ENCODE measurements at regions not wholly inside any gene's neighbourhood (a gene's known extent, or its start where the extent isn't known, plus 50 kb on each side); places are given as distances from the start of the nearest gene placed in this dataset.

DNA sequence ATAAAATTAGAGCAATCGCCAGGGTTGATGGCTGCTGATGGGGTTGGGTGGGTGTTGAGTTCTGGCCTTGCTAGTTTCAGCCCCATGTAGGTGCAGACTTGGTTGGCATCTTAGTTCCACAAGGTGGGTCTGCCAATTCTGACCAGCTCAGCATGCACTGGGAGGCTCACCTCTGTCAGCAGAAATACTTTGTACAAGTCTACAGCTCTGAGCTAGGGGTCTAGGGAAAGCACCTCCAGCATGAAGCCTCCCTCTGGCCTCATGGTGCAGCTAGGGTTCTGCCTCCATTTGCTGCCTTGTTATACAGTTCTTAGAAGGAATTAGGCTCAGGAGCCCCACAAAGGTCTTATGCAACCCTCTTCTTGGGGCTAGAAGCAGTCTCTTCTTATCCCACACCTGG is 278.9 kb upstream of the HDAC4 start:
- WGBS (ENCODE audit: insufficient coverage): 100% methylated on average over 1 of the region's 1 CpG
- no peaks in the 10 kb centered on the region for H4K20me1 ChIP-seq (ENCODE audit: insufficient read depth, low read length)
- peaks cover 23 to 34% (median 27%) of the 10 kb centered on the region in 3 donors for H3K27me3 Mint-ChIP-seq (ENCODE audit: low read depth in 3 of 3)
- H3K4me2 ChIP-seq (replicated peaks; ENCODE audit: extremely low read depth, low read length, poor library complexity, severe bottlenecking): no peak overlapping the region
- peaks cover 14 to 35% of the 10 kb centered on the region in 2 donors for H3K27me3 ChIP-seq (ENCODE audit: control insufficient read depth in 2 of 2, insufficient read depth in 2 of 2, low read length in 2 of 2)
- TF ChIP-seq, protein P1, sequence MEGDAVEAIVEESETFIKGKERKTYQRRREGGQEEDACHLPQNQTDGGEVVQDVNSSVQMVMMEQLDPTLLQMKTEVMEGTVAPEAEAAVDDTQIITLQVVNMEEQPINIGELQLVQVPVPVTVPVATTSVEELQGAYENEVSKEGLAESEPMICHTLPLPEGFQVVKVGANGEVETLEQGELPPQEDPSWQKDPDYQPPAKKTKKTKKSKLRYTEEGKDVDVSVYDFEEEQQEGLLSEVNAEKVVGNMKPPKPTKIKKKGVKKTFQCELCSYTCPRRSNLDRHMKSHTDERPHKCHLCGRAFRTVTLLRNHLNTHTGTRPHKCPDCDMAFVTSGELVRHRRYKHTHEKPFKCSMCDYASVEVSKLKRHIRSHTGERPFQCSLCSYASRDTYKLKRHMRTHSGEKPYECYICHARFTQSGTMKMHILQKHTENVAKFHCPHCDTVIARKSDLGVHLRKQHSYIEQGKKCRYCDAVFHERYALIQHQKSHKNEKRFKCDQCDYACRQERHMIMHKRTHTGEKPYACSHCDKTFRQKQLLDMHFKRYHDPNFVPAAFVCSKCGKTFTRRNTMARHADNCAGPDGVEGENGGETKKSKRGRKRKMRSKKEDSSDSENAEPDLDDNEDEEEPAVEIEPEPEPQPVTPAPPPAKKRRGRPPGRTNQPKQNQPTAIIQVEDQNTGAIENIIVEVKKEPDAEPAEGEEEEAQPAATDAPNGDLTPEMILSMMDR (IDR thresholded peaks at IDR 0.05): no peak
- H3K36me3 Mint-ChIP-seq: no peaks in the 10 kb centered on the region
- no peak overlapping the region for H3K27ac Mint-ChIP-seq
- H3K4me1 ChIP-seq (ENCODE audit: control insufficient read depth in 1 of 2, insufficient read depth in 2 of 2, low read length in 2 of 2): no peaks in the 10 kb centered on the region
- H3K79me2 ChIP-seq (ENCODE audit: insufficient read depth, low read length): no peaks in the 10 kb centered on the region
- H3K27ac ChIP-seq (ENCODE audit: low read depth in 1 of 2, low read length in 2 of 2): no peak overlapping the region
- DNase-seq: no peak
- H3K9me3 ChIP-seq (replicated peaks in 1 of 2; ENCODE audit: control insufficient read depth in 1 of 2, insufficient read depth in 1 of 2, low read length in 2 of 2): no peaks in the 10 kb centered on the region
- intact Hi-C loops (cut with micrococcal nuclease): no loop called here
- H3K4me1 Mint-ChIP-seq: peaks cover 3% of the 10 kb centered on the region
- H3K9ac ChIP-seq (ENCODE audit: insufficient read depth, low read length, poor library complexity, severe bottlenecking): no peak overlapping the region
- H3K36me3 ChIP-seq (replicated peaks in 1 of 2; ENCODE audit: control insufficient read depth in 1 of 2, insufficient read depth in 2 of 2, low read length in 2 of 2): no peaks in the 10 kb centered on the region
- H2AFZ ChIP-seq (ENCODE audit: insufficient read depth, low read depth, low read length, poor library complexity, severe bottlenecking): no peak overlapping the region
- no peak overlapping the region for H3K4me3 Mint-ChIP-seq
- no peak overlapping the region for H3K4me3 ChIP-seq (replicated peaks in 1 of 3; ENCODE audit: low read depth in 2 of 3, low read length in 3 of 3)
- peaks cover 0 to 18% (median 7%) of the 10 kb centered on the region in 7 donors for H3K9me3 Mint-ChIP-seq

- 98% methylated on average over 22 of the region's 22 CpGs for WGBS (ENCODE audit: insufficient coverage)
- peaks cover 16 to 27% (median 21%) of the 10 kb centered on the region in 3 donors for H3K27me3 Mint-ChIP-seq (ENCODE audit: low read depth in 3 of 3)
- no peak overlapping the region for H3K4me3 Mint-ChIP-seq
- Histone ChIP-seq H2AFZ (ENCODE audit: insufficient read depth, low read depth, low read length, poor library complexity, severe bottlenecking) (no peak overlapping the region), H4K20me1 (ENCODE audit: insufficient read depth, low read length) (no peaks in the 10 kb centered on the region), H3K27me3 (ENCODE audit: control insufficient read depth in 2 of 2, insufficient read depth in 2 of 2, low read length in 2 of 2) (peaks cover 14 to 28% of the 10 kb centered on the region in 2 donors), H3K4me3 (replicated peaks in 1 of 3; ENCODE audit: low read depth in 2 of 3, low read length in 3 of 3) (no peak overlapping the region), H3K27ac (ENCODE audit: low read depth in 1 of 2, low read length in 2 of 2) (no peak overlapping the region), H3K4me2 (replicated peaks; ENCODE audit: extremely low read depth, low read length, poor library complexity, severe bottlenecking) (no peak overlapping the region), H3K4me1 (ENCODE audit: control insufficient read depth in 1 of 2, insufficient read depth in 2 of 2, low read length in 2 of 2) (no peaks in the 10 kb centered on the region), H3K79me2 (ENCODE audit: insufficient read depth, low read length) (no peaks in the 10 kb centered on the region), H3K9ac (ENCODE audit: insufficient read depth, low read length, poor library complexity, severe bottlenecking) (no peak overlapping the region), H3K9me3 (replicated peaks in 1 of 2; ENCODE audit: control insufficient read depth in 1 of 2, insufficient read depth in 1 of 2, low read length in 2 of 2) (no peaks in the 10 kb centered on the region), H3K36me3 (replicated peaks in 1 of 2; ENCODE audit: control insufficient read depth in 1 of 2, insufficient read depth in 2 of 2, low read length in 2 of 2) (no peaks in the 10 kb centered on the region)
- peaks cover 3% of the 10 kb centered on the region for H3K4me1 Mint-ChIP-seq
- peaks cover 0 to 12% (median 5%) of the 10 kb centered on the region in 7 donors for H3K9me3 Mint-ChIP-seq
- H3K27ac Mint-ChIP-seq: no peak overlapping the region
- no peak for DNase-seq
- H3K36me3 Mint-ChIP-seq: no peaks in the 10 kb centered on the region
- TF ChIP-seq, protein P1 (IDR thresholded peaks at IDR 0.05): no peak
- intact Hi-C loops (cut with micrococcal nuclease): no loop called here
Measured at GRCh38 chr2:239678666-239679296, 278.0 kb upstream of the HDAC4 start.
